Omental fat pad (tissue), 3 donors: ENCODE measurements at regions not wholly inside any gene's neighbourhood (a gene's known extent, or its start where the extent isn't known, plus 50 kb on each side); places are given as distances from the start of the nearest gene placed in this dataset.
A peak's percentile ranks its signal among the peaks of the same experiment; 100 is the strongest.

Experiments
- ATAC-seq: fragments of 150-250 bp; one replicate; pipeline ENCODE4 v1.9.1; 2016; ENCODE audit warnings: mild to moderate bottlenecking, moderate library complexity; ENCODE audit not compliant: low FRiP score
- DNase-seq: peaks from one replicate; pipeline ENCODE4 v3.0.0-alpha.2; 2019; ENCODE audit warnings: low spot score
- TF ChIP-seq, protein P1 (sequence below), 3 donors: fragments of 450-650 bp; IDR thresholded peaks; one replicate each; pipeline ENCODE4 v1.5.1; 2016 to 2017; ENCODE audit warnings: antibody characterized with exemption in 3 of 3, mild to moderate bottlenecking in 3 of 3, moderate library complexity in 2 of 3

GRCh38 chr1:112247036-112247597, 148.9 kb upstream of the CTTNBP2NL start:
- TF ChIP-seq, protein P1, sequence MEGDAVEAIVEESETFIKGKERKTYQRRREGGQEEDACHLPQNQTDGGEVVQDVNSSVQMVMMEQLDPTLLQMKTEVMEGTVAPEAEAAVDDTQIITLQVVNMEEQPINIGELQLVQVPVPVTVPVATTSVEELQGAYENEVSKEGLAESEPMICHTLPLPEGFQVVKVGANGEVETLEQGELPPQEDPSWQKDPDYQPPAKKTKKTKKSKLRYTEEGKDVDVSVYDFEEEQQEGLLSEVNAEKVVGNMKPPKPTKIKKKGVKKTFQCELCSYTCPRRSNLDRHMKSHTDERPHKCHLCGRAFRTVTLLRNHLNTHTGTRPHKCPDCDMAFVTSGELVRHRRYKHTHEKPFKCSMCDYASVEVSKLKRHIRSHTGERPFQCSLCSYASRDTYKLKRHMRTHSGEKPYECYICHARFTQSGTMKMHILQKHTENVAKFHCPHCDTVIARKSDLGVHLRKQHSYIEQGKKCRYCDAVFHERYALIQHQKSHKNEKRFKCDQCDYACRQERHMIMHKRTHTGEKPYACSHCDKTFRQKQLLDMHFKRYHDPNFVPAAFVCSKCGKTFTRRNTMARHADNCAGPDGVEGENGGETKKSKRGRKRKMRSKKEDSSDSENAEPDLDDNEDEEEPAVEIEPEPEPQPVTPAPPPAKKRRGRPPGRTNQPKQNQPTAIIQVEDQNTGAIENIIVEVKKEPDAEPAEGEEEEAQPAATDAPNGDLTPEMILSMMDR (IDR thresholded peaks at IDR 0.05) = no peak
- no peak for DNase-seq
- no peak for ATAC-seq

DNA sequence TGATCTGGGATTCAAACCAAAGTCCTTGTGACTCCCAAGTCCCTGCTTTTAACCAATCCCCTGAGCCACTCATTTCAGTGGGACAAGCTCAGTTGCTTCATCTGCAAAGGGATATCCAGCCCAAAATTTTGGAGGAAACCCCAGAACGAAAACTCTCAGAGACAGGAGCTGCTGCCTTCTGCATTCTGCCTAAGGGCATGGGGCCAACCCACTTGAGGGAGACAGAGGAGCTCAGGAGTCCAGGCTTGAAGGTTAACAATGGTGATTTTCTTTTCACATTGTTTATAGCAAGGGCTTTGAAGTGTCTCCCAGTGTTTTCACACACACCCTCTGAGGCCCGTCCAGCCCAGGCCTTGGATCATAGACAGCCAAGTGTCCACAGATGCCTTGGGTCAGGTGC, 148.1 kb upstream of the CTTNBP2NL start:
- DNase-seq = no peak
- TF ChIP-seq, protein P1 (IDR thresholded peaks at IDR 0.05) = no peak
- no peak for ATAC-seq

DNA sequence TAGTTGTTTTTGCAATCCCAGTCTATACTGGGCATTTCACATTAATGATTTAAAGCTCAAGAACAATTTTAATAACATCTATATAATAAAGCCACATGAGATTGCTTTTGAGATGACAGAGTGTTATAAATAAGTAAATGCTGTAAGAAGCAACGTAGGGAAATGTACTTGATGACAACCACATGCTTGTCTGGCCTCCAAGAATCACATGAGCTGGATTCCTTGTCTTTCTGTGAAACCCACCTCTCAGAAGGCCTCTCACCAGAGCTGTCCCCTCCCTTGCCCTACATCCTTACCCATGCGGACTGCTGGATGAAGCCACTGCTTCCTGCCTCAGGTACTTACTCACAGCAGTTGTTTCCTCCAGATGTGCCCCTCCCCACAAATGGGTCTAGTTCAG, 145.1 kb upstream of the CTTNBP2NL start:
- no peak for ATAC-seq
- TF ChIP-seq, protein P1 (IDR thresholded peaks at IDR 0.05) = no peak
- no peak for DNase-seq

- no peak for DNase-seq
- TF ChIP-seq, protein P1 (IDR thresholded peaks at IDR 0.05) = no peak
- ATAC-seq = peak; percentile 85
These were observed 144.1 kb upstream of the CTTNBP2NL start for GRCh38 chr1:112251766-112252506.

GRCh38 chr1:112253366-112253765, 142.6 kb upstream of the CTTNBP2NL start:
- TF ChIP-seq, protein P1 (IDR thresholded peaks at IDR 0.05) = no peak
- ATAC-seq (no peak), DNase-seq (no peak)

GRCh38 chr1:112255080-112255479, 140.9 kb upstream of the CTTNBP2NL start:
- DNase-seq = no peak
- TF ChIP-seq, protein P1 (IDR thresholded peaks at IDR 0.05) = no peak
- no peak for ATAC-seq

GRCh38 chr1:112256411-112256810, 139.6 kb upstream of the CTTNBP2NL start:
- ATAC-seq (no peak), DNase-seq (no peak)
- TF ChIP-seq, protein P1 (IDR thresholded peaks at IDR 0.05) = no peak
